ENCODE measurements at regions not wholly inside any gene's neighbourhood (a gene's known extent, or its start where the extent isn't known, plus 50 kb on each side); places are given as distances from the start of the nearest gene placed in this dataset.

GRCh38 chr17:12512694-12513355 is 152.9 kb upstream of the MYOCD start:
- Histone ChIP-seq H3K4me1 (ENCODE audit: low read depth) (no peaks in the 10 kb centered on the region), H3K4me3 (no peak overlapping the region), H3K36me3 (ENCODE audit: low read depth) (no peaks in the 10 kb centered on the region), H3K9me3 (no peaks in the 10 kb centered on the region)
- DNase-seq, result no peak
- ATAC-seq, result no peak
- TF ChIP-seq, protein P1, sequence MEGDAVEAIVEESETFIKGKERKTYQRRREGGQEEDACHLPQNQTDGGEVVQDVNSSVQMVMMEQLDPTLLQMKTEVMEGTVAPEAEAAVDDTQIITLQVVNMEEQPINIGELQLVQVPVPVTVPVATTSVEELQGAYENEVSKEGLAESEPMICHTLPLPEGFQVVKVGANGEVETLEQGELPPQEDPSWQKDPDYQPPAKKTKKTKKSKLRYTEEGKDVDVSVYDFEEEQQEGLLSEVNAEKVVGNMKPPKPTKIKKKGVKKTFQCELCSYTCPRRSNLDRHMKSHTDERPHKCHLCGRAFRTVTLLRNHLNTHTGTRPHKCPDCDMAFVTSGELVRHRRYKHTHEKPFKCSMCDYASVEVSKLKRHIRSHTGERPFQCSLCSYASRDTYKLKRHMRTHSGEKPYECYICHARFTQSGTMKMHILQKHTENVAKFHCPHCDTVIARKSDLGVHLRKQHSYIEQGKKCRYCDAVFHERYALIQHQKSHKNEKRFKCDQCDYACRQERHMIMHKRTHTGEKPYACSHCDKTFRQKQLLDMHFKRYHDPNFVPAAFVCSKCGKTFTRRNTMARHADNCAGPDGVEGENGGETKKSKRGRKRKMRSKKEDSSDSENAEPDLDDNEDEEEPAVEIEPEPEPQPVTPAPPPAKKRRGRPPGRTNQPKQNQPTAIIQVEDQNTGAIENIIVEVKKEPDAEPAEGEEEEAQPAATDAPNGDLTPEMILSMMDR (IDR thresholded peaks at IDR 0.05), result no peak
- intact Hi-C loops (cut with DNase I, micrococcal nuclease), result no loop called here

GRCh38 chr17:12514596-12514995 is 151.1 kb upstream of the MYOCD start:
- Histone ChIP-seq H3K4me1 (ENCODE audit: low read depth) (no peaks in the 10 kb centered on the region), H3K4me3 (no peak overlapping the region), H3K9me3 (no peaks in the 10 kb centered on the region), H3K36me3 (ENCODE audit: low read depth) (no peaks in the 10 kb centered on the region)
- TF ChIP-seq, protein P1 (IDR thresholded peaks at IDR 0.05), result no peak
- intact Hi-C loops (cut with DNase I, micrococcal nuclease), result no loop called here
- ATAC-seq, result no peak
- DNase-seq, result no peak

DNA sequence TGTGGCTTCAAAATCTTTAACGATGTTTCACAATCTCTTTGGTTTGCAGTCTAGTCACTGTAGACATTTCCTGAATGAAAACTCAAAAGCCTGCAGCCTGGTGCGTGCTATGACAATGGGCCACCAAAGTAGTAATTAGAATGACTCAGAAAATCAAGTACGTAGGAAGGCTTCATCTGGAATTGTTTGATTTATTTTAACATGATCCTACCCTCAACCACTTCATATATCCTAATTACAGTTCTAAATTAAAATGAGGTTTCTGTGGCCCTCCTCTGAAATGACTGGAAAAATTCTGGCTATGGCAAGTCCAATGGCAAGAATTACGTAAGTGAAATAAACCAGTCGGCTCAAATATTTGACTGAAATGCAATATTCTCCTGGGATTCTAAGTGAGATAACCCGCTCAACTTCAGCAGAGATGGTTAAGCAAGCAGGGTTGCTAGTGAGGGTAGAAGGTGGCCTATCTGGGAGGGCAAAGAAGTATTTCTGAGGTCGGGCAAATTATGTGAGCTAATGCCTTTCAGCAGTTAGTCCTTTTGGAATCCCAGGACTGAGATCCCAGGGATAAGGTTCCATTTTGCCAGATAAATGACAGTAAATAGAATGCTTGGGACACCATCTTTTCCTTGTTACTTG is 145.6 kb upstream of the MYOCD start:
- TF ChIP-seq, protein P1 (IDR thresholded peaks at IDR 0.05), result no peak
- peaks cover 3% of the 10 kb centered on the region for H3K4me1 ChIP-seq (ENCODE audit: low read depth)
- DNase-seq (no peak), ATAC-seq (no peak)
- no peaks in the 10 kb centered on the region for H3K9me3 ChIP-seq
- H3K4me3 ChIP-seq, result no peak overlapping the region
- H3K36me3 ChIP-seq (ENCODE audit: low read depth), result no peaks in the 10 kb centered on the region
- intact Hi-C loops (cut with DNase I, micrococcal nuclease), result no loop called here

- Histone ChIP-seq H3K4me1 (ENCODE audit: low read depth) (peaks cover 3% of the 10 kb centered on the region), H3K4me3 (no peak overlapping the region), H3K36me3 (ENCODE audit: low read depth) (no peaks in the 10 kb centered on the region), H3K9me3 (no peaks in the 10 kb centered on the region)
- TF ChIP-seq, protein P1 (IDR thresholded peaks at IDR 0.05), result no peak
- DNase-seq (no peak), ATAC-seq (no peak)
- intact Hi-C loops (cut with DNase I, micrococcal nuclease), result no loop called here
Observed at GRCh38 chr17:12521416-12521815, 144.3 kb upstream of the MYOCD start.

DNA sequence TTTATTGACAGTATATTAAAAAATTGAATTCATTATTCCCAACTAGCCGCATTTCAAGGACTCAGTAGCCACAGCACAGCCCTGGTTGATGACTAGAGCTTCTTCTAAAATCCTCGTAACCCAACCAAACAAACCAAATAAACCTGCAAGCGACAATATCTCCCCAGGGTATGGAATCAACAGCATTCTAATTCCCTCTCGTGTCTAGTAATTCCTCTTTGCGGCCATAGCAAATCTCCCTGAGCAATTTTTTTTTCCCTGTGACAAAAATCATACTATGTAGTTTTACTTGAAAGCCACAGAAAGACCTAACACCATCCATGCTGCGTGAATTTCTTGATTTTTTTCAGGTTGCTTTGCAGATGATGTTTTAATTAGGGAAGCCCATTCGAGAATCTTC is 143.4 kb upstream of the MYOCD start:
- ATAC-seq (no peak), DNase-seq (no peak)
- peaks cover 3% of the 10 kb centered on the region for H3K4me1 ChIP-seq (ENCODE audit: low read depth)
- H3K36me3 ChIP-seq (ENCODE audit: low read depth), result no peaks in the 10 kb centered on the region
- H3K9me3 ChIP-seq, result no peaks in the 10 kb centered on the region
- H3K4me3 ChIP-seq, result no peak overlapping the region
- intact Hi-C loops (cut with DNase I, micrococcal nuclease), result no loop called here
- TF ChIP-seq, protein P1 (IDR thresholded peaks at IDR 0.05), result no peak
